HEK293 (cell line): ENCODE measurements at regions not wholly inside any gene's neighbourhood (a gene's known extent, or its start where the extent isn't known, plus 50 kb on each side); places are given as distances from the start of the nearest gene placed in this dataset.

Source experiments
- CTCF ChIA-PET: fragments of 350-600 bp; formaldehyde crosslinking; extraction: SDS; loops from one replicate; lab custom pipeline; 2021; ENCODE audit warnings: antibody characterized with exemption; lab: Yijun Ruan, JAX
- POLR2A ChIA-PET: fragments of 300-600 bp; formaldehyde crosslinking; extraction: SDS; loops from one replicate; lab custom pipeline; 2020; ENCODE audit warnings: antibody characterized with exemption, inconsistent platforms; lab: Yijun Ruan, JAX
- H3K27ac ChIP-seq: fragments of 200-500 bp; sonication (Bioruptor generic); 2 replicates; pipeline ENCODE4 v1.5.1; 2014; ENCODE audit warnings: low read depth, low read length, control low read depth, inconsistent platforms; ENCODE audit errors: extremely low read depth
- H3K36me3 ChIP-seq, 2 experiments: fragments of 200-500 bp in 1 of 2; sonication (Bioruptor generic) in 1 of 2; 1 replicate in 1 of 2; 2 replicates in 1 of 2; pipeline ENCODE4 v1.5.1; 2014 to 2017; ENCODE audit warnings: inconsistent platforms in 2 of 2, low read length in 2 of 2; ENCODE audit not compliant: control insufficient read depth in 2 of 2, insufficient read depth in 1 of 2
- H3K4me1 ChIP-seq: fragments of 200-500 bp; sonication (Bioruptor generic); 2 replicates; pipeline ENCODE4 v1.5.1; 2014; ENCODE audit warnings: mild to moderate bottlenecking, low read length, inconsistent platforms; ENCODE audit not compliant: control insufficient read depth, insufficient read depth
- H3K4me3 ChIP-seq: 2 replicates; pipeline ENCODE4 v1.5.1; 2011; ENCODE audit warnings: low read depth, mild to moderate bottlenecking, control low read depth, low read length, moderate library complexity
- H3K9me3 ChIP-seq: fragments of 200-500 bp; sonication (Bioruptor generic); 2 replicates; pipeline ENCODE4 v1.5.1; 2014; ENCODE audit warnings: low read depth, low read length, inconsistent platforms; ENCODE audit not compliant: control insufficient read depth, insufficient read depth
- BCL11A ChIP-seq: fragments of 450-650 bp; formaldehyde crosslinking; IDR thresholded peaks from 2 replicates; pipeline ENCODE4 v1.5.1; 2016; ENCODE audit warnings: low read depth, missing biosample characterization, missing genetic modification characterization
- BCL6B ChIP-seq: fragments of 450-650 bp; formaldehyde crosslinking; IDR thresholded peaks from 2 replicates; pipeline ENCODE4 v1.5.1; 2017; ENCODE audit warnings: missing biosample characterization, missing genetic modification characterization
- EGR2 ChIP-seq: fragments of 450-650 bp; formaldehyde crosslinking; IDR thresholded peaks from 2 replicates; pipeline ENCODE4 v1.5.1; 2016; ENCODE audit warnings: low read depth, missing biosample characterization, missing genetic modification characterization
- IKZF3 ChIP-seq: fragments of 450-650 bp; IDR thresholded peaks from 2 replicates; pipeline ENCODE4 v1.5.0; 2018; ENCODE audit warnings: missing biosample characterization, mild to moderate bottlenecking, missing genetic modification characterization, moderate library complexity
- KLF16 ChIP-seq: fragments of 450-650 bp; formaldehyde crosslinking; IDR thresholded peaks from 2 replicates; pipeline ENCODE4 v1.5.1; 2017; ENCODE audit warnings: missing biosample characterization, missing genetic modification characterization
- PRDM1 ChIP-seq: fragments of 450-650 bp; formaldehyde crosslinking; IDR thresholded peaks from 2 replicates; pipeline ENCODE4; 2016; ENCODE audit warnings: missing biosample characterization, missing genetic modification characterization
- RBAK ChIP-seq: fragments of 450-650 bp; formaldehyde crosslinking; IDR thresholded peaks from 2 replicates; pipeline ENCODE4 v1.5.1; 2016; ENCODE audit warnings: missing biosample characterization, missing genetic modification characterization
- WT1 ChIP-seq: fragments of 450-650 bp; formaldehyde crosslinking; IDR thresholded peaks from 2 replicates; pipeline ENCODE4 v1.5.1; 2016; ENCODE audit warnings: missing biosample characterization, missing genetic modification characterization
- ZEB2 ChIP-seq: fragments of 450-650 bp; formaldehyde crosslinking; IDR thresholded peaks from 2 replicates; pipeline ENCODE4 v1.5.1; 2016; ENCODE audit warnings: missing biosample characterization, missing genetic modification characterization
- ZNF148 ChIP-seq: fragments of 450-650 bp; formaldehyde crosslinking; IDR thresholded peaks from 2 replicates; pipeline ENCODE4 v1.5.0; 2017; ENCODE audit warnings: missing biosample characterization, missing genetic modification characterization, borderline replicate concordance
- ZNF157 ChIP-seq: fragments of 450-650 bp; formaldehyde crosslinking; IDR thresholded peaks from 2 replicates; pipeline ENCODE4 v1.5.1; 2016; ENCODE audit warnings: missing biosample characterization, missing genetic modification characterization
- ZNF354C ChIP-seq: fragments of 450-650 bp; formaldehyde crosslinking; IDR thresholded peaks from 2 replicates; pipeline ENCODE4 v1.5.1; 2016; ENCODE audit warnings: missing biosample characterization, missing genetic modification characterization, low read depth, borderline replicate concordance
- ZNF366 ChIP-seq: fragments of 450-650 bp; formaldehyde crosslinking; conservative IDR thresholded peaks from 2 replicates; pipeline ENCODE4 v1.5.1; 2016; ENCODE audit warnings: missing biosample characterization, missing genetic modification characterization
- ZNF37A ChIP-seq: fragments of 450-650 bp; IDR thresholded peaks from 2 replicates; pipeline ENCODE4 v1.5.1; 2018; ENCODE audit warnings: missing biosample characterization, missing genetic modification characterization
- ZNF501 ChIP-seq: fragments of 450-650 bp; formaldehyde crosslinking; IDR thresholded peaks from 2 replicates; pipeline ENCODE4 v1.5.1; 2016; ENCODE audit warnings: missing biosample characterization, missing genetic modification characterization
- ZNF558 ChIP-seq: fragments of 450-650 bp; formaldehyde crosslinking; IDR thresholded peaks from 2 replicates; pipeline ENCODE4 v1.5.1; 2016; ENCODE audit warnings: missing biosample characterization, missing genetic modification characterization
- ZNF600 ChIP-seq: fragments of 450-650 bp; formaldehyde crosslinking; IDR thresholded peaks from 2 replicates; pipeline ENCODE4 v1.5.1; 2016; ENCODE audit warnings: missing biosample characterization, missing genetic modification characterization
- ZNF626 ChIP-seq: fragments of 450-650 bp; sonication (Bioruptor Pico); formaldehyde crosslinking; IDR thresholded peaks from 2 replicates; pipeline ENCODE4 v1.5.1; 2018; ENCODE audit warnings: missing biosample characterization, missing genetic modification characterization, inconsistent platforms
- ZNF664 ChIP-seq: fragments of 450-650 bp; formaldehyde crosslinking; IDR thresholded peaks from 2 replicates; pipeline ENCODE4 v1.5.1; 2016; ENCODE audit warnings: missing biosample characterization, missing genetic modification characterization
- ZNF670 ChIP-seq: fragments of 450-650 bp; formaldehyde crosslinking; IDR thresholded peaks from 2 replicates; pipeline ENCODE4 v1.5.1; 2016; ENCODE audit warnings: missing biosample characterization, missing genetic modification characterization, low read depth
- ZNF704 ChIP-seq: fragments of 450-650 bp; formaldehyde crosslinking; IDR thresholded peaks from 2 replicates; pipeline ENCODE4 v1.5.1; 2016; ENCODE audit warnings: missing biosample characterization, missing genetic modification characterization
- ZNF768 ChIP-seq: fragments of 450-650 bp; formaldehyde crosslinking; IDR thresholded peaks from 2 replicates; pipeline ENCODE4 v1.5.1; 2018; ENCODE audit warnings: missing biosample characterization, mild to moderate bottlenecking, missing genetic modification characterization
- ZNF776 ChIP-seq: fragments of 450-650 bp; formaldehyde crosslinking; IDR thresholded peaks from 2 replicates; pipeline ENCODE4 v1.5.0; 2017; ENCODE audit warnings: missing biosample characterization, missing genetic modification characterization, borderline replicate concordance
- ZSCAN16 ChIP-seq: fragments of 450-650 bp; formaldehyde crosslinking; IDR thresholded peaks from 2 replicates; pipeline ENCODE4 v1.5.1; 2016; ENCODE audit warnings: missing biosample characterization, missing genetic modification characterization
- ZSCAN30 ChIP-seq: fragments of 450-650 bp; IDR thresholded peaks from 2 replicates; pipeline ENCODE4 v1.5.1; 2018; ENCODE audit warnings: missing biosample characterization, mild to moderate bottlenecking, missing genetic modification characterization, moderate library complexity

GRCh38 chr1:201641524-201642253 lies 102.8 kb downstream of the NAV1 start:
- Histone ChIP-seq H3K4me1 (no peaks in the 10 kb centered on the region), H3K27ac (no peak overlapping the region), H3K36me3 (no peaks in the 10 kb centered on the region), H3K9me3 (no peaks in the 10 kb centered on the region)
- ChIA-PET CTCF (interaction anchor here (0.7 to 0.8 kb wide), 2 partner anchors 24 to 62 kb away, joined by 3 read pairs; no protein-coding TSS in a partner anchor), POLR2A (no interaction called here)
- no peak for TF ChIP-seq RBAK (tag by site-specific recombination)
- TF ChIP-seq ZNF37A (tag by site-specific recombination), result no peak
- TF ChIP-seq ZNF157 (tag by site-specific recombination), result peak; percentile 33; the same call in 1 of the 2 replicates
- no peak for TF ChIP-seq KLF16
- no peak for TF ChIP-seq WT1 (tag by site-specific recombination)
- TF ChIP-seq ZNF768 (tag by site-specific recombination), result no peak
- TF ChIP-seq ZNF558 (tag by site-specific recombination), result no peak
- peak; percentile 98 for TF ChIP-seq ZNF366 (tag by site-specific recombination)
- TF ChIP-seq ZNF600 (tag by site-specific recombination), result no peak
- TF ChIP-seq ZNF148, result no peak
- TF ChIP-seq ZNF776 (tag by site-specific recombination), result peak; percentile 23; the same call in 1 of the 2 replicates
- TF ChIP-seq ZNF704 (tag by site-specific recombination), result 0 out of 2 replicates have a peak, but pooled peaks have one; percentile 36
- peak; percentile 92 for TF ChIP-seq PRDM1 (tag by site-specific recombination)
- TF ChIP-seq EGR2 (tag by site-specific recombination), result no peak
- TF ChIP-seq, all 188 proteins: peak for 5
- H3K4me3 ChIP-seq, result no peak overlapping the region

- H3K4me3 ChIP-seq, result no peak overlapping the region
- no peaks in the 10 kb centered on the region for H3K36me3 ChIP-seq
- H3K27ac ChIP-seq, result no peak overlapping the region
- TF ChIP-seq ZNF354C, result no peak
- TF ChIP-seq ZSCAN30 (tag by site-specific recombination), result no peak
- no peak for TF ChIP-seq IKZF3
- TF ChIP-seq ZEB2 (tag by site-specific recombination), result no peak
- TF ChIP-seq BCL11A (tag by site-specific recombination), result no peak
- no peak for TF ChIP-seq ZNF670 (tag by site-specific recombination)
- TF ChIP-seq BCL6B, result no peak
- TF ChIP-seq ZNF626 (tag by site-specific recombination), result no peak
- no peak for TF ChIP-seq ZNF501
- TF ChIP-seq ZNF664 (tag by site-specific recombination), result no peak
- TF ChIP-seq ZSCAN16 (tag by site-specific recombination), result no peak
- ChIA-PET POLR2A (no interaction called here), CTCF (interaction anchor here (0.7 kb wide), 1 partner anchor 36 kb away, joined by 3 read pairs; no protein-coding TSS in a partner anchor)
- H3K9me3 ChIP-seq, result no peaks in the 10 kb centered on the region
- H3K4me1 ChIP-seq, result no peaks in the 10 kb centered on the region
These were observed 104.8 kb downstream of the NAV1 start for GRCh38 chr1:201643835-201644104.
